Endothelial cell of umbilical vein (primary cell): ENCODE measurements at regions not wholly inside any gene's neighbourhood (a gene's known extent, or its start where the extent isn't known, plus 50 kb on each side); places are given as distances from the start of the nearest gene placed in this dataset.
A peak's percentile ranks its signal among the peaks of the same experiment; 100 is the strongest.

Source experiments
- BruUV-seq: library from RNA; stranded (reverse); fragments of 400-500 nt; replicated peaks from 2 replicates; lab custom pipeline; 2021; lab: Mats Ljungman, UMichigan
- CTCF ChIA-PET: fragments of 300-600, 350-600 bp; sonication (Branson Sonifier 250); formaldehyde crosslinking; loops from one replicate; lab custom pipeline; 2021; ENCODE audit warnings: antibody characterized with exemption, inconsistent platforms; lab: Charles Lee
- POLR2A ChIA-PET: fragments of 300-600, 350-600 bp; sonication (Branson Sonifier 250); formaldehyde crosslinking; loops from one replicate; lab custom pipeline; 2021; ENCODE audit warnings: antibody characterized with exemption, inconsistent platforms; lab: Charles Lee
- DNase-seq: peaks from one replicate; pipeline ENCODE4 v3.0.0-alpha.2; 2011; ENCODE audit warnings: low read depth, low spot score
- FAIRE-seq: peaks from 2 replicates; lab custom pipeline; 2011; peaks lifted over from hg19 to GRCh38; lab: Jason Lieb, UNC
- H2AFZ ChIP-seq: 2 replicates; pipeline ENCODE4 v1.6.0; 2012; ENCODE audit warnings: low read depth, low read length, control low read depth, inconsistent platforms
- H3K27ac ChIP-seq: 2 replicates; pipeline ENCODE4 v1.5.1; 2011; ENCODE audit warnings: low read depth, mild to moderate bottlenecking, control low read depth, low read length, moderate library complexity; ENCODE audit not compliant: insufficient read depth
- H3K27me3 ChIP-seq, 2 experiments: 2 replicates each; pipeline versions ENCODE4 v1.6.0 to v1.6.1; 2011; ENCODE audit warnings: low read length in 2 of 2, mixed read lengths in 1 of 2; ENCODE audit not compliant: control insufficient read depth in 2 of 2, insufficient read depth in 2 of 2
- H3K36me3 ChIP-seq, 2 experiments: 2 replicates in 1 of 2; 3 replicates in 1 of 2; pipeline ENCODE4 v1.5.1; 2011; ENCODE audit warnings: low read length in 2 of 2, mild to moderate bottlenecking in 1 of 2, moderate library complexity in 1 of 2; ENCODE audit not compliant: control insufficient read depth in 2 of 2, insufficient read depth in 2 of 2; ENCODE audit errors: extremely low read depth in 1 of 2
- H3K4me1 ChIP-seq: 3 replicates; pipeline ENCODE4 v1.5.1; 2011; ENCODE audit warnings: mild to moderate bottlenecking, low read length; ENCODE audit not compliant: control insufficient read depth, insufficient read depth; ENCODE audit errors: extremely low read depth
- H3K4me2 ChIP-seq: 2 replicates; pipeline ENCODE4 v1.6.1; 2011; ENCODE audit warnings: low read length, control low read depth, mixed read lengths; ENCODE audit not compliant: insufficient read depth
- H3K4me3 ChIP-seq, 3 experiments: fragments of 200-600 bp in 1 of 3; sonication (generic), shearing (Covaris generic) in 1 of 3; replicated peaks in 1 of 3; 2 replicates each; pipeline ENCODE4 v1.5.1; 2011 to 2016; ENCODE audit warnings: control low read depth in 3 of 3, low read length in 3 of 3, mild to moderate bottlenecking in 2 of 3, inconsistent platforms in 1 of 3, low read depth in 1 of 3, moderate library complexity in 1 of 3; ENCODE audit not compliant: insufficient read depth in 1 of 3
- H3K79me2 ChIP-seq: 2 replicates; pipeline ENCODE4 v1.6.0; 2012; ENCODE audit warnings: low read length, inconsistent platforms; ENCODE audit not compliant: control insufficient read depth, insufficient read depth
- H3K9ac ChIP-seq: replicated peaks from 2 replicates; pipeline ENCODE3; 2011; ENCODE audit warnings: low read length, control low read depth; ENCODE audit not compliant: insufficient read depth; ENCODE audit errors: extremely low read depth
- H3K9me1 ChIP-seq: replicated peaks from 3 replicates; pipeline ENCODE4 v1.6.0; 2011; ENCODE audit warnings: mild to moderate bottlenecking, low read length; ENCODE audit not compliant: control insufficient read depth, insufficient read depth; ENCODE audit errors: extremely low read depth
- H3K9me3 ChIP-seq: replicated peaks from 2 replicates; pipeline ENCODE4 v1.5.1; 2012; ENCODE audit warnings: low read length, inconsistent platforms; ENCODE audit not compliant: control insufficient read depth, insufficient read depth
- H4K20me1 ChIP-seq: replicated peaks from 2 replicates; pipeline ENCODE3; 2011; ENCODE audit warnings: mild to moderate bottlenecking, low read length; ENCODE audit not compliant: control insufficient read depth, insufficient read depth; ENCODE audit errors: extremely low read depth
- CTCF ChIP-seq, 2 donors: IDR thresholded peaks; 1 replicate in 1 of 2; 2 replicates in 1 of 2; pipeline ENCODE4 v1.5.1; 2011; ENCODE audit warnings: low read length in 2 of 2, mild to moderate bottlenecking in 2 of 2, moderate library complexity in 2 of 2, control low read depth in 1 of 2, inconsistent platforms in 1 of 2, low read depth in 1 of 2; ENCODE audit not compliant: insufficient read depth in 1 of 2; ENCODE audit errors: extremely low read depth in 1 of 2
- EZH2 ChIP-seq: IDR thresholded peaks from 2 replicates; pipeline ENCODE4 v1.6.1; 2012; ENCODE audit warnings: borderline replicate concordance, low read depth, mild to moderate bottlenecking, moderate library complexity, low read length, inconsistent platforms; ENCODE audit not compliant: severe bottlenecking
- FOS ChIP-seq: IDR thresholded peaks from 2 replicates; pipeline ENCODE4 v1.6.1; 2011; ENCODE audit warnings: mild to moderate bottlenecking, low read length, moderate library complexity, borderline replicate concordance; ENCODE audit not compliant: insufficient read depth
- GATA2 ChIP-seq: IDR thresholded peaks from 2 replicates; pipeline ENCODE4 v1.7.0; 2011; ENCODE audit warnings: low read depth, mild to moderate bottlenecking, moderate library complexity, mixed read lengths, low read length; ENCODE audit not compliant: insufficient read length, insufficient read depth
- JUN ChIP-seq: IDR thresholded peaks from 2 replicates; pipeline ENCODE4 v1.6.1; 2011; ENCODE audit warnings: borderline replicate concordance, low read depth; ENCODE audit not compliant: insufficient read length, insufficient read depth
- MYC ChIP-seq: IDR thresholded peaks from one replicate; pipeline ENCODE4 v1.6.1; 2011; ENCODE audit warnings: mild to moderate bottlenecking, low read depth, low read length
- POLR2A ChIP-seq: IDR thresholded peaks from 2 replicates; pipeline ENCODE4 v1.6.1; 2012; ENCODE audit warnings: low read depth, mild to moderate bottlenecking, control low read depth, low read length
- POLR2AphosphoS5 ChIP-seq: IDR thresholded peaks from 2 replicates; pipeline ENCODE4 v1.6.1; 2012; ENCODE audit warnings: low read depth, mild to moderate bottlenecking, control low read depth, low read length, moderate library complexity; ENCODE audit not compliant: insufficient read depth
- dilution Hi-C: fragments of 300-500 bp; cut with MboI; formaldehyde crosslinking; loops from one replicate; pipeline ENCODE4 v1.15.0; 2019; ENCODE audit warnings: low sequenced_read_pairs; ENCODE audit not compliant: extremely low pct_ligation_motif_present
- intact Hi-C: fragments of 100-400 bp; cut with micrococcal nuclease; formaldehyde crosslinking; loops from one replicate; pipeline ENCODE4 v1.10.0; 2022
- TF ChIP-seq, protein P1 (sequence below): IDR thresholded peaks from 2 replicates; pipeline ENCODE4 v1.6.1; 2011; ENCODE audit not compliant: insufficient read depth, insufficient read length

DNA sequence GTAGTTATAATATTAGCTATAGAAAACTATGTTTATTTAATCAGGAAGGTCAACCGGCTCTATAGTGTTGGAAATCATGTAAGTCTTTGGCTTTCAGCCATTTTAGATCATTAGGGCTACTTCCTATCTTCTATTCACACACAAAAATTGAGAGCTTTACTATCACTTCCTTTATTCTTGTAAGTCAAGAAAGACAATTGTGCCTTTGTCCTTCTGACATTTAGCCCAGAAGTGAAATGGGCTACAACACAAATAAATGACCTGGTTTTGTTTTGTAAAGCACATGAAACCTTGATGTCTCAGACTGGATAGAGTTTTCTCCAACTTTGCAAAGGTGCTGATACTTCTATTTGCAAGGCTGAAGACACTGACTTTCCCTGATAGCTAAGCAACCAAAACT lies 122.4 kb upstream of the ACSL4 start:
- no peaks in the 10 kb centered on the region for H3K9me3 ChIP-seq
- BruUV-seq = no TSS peak
- H3K79me2 ChIP-seq = no peaks in the 10 kb centered on the region
- CTCF ChIA-PET = interaction anchor here (0.9 to 8.8 kb wide), 4 partner anchors 36 to 221 kb away, joined by 3 to 241 read pairs (median 4); no protein-coding TSS in a partner anchor
- no peaks in the 10 kb centered on the region for H4K20me1 ChIP-seq
- H3K9ac ChIP-seq = no peak overlapping the region
- no peaks in the 10 kb centered on the region for H3K27me3 ChIP-seq
- dilution Hi-C loops (no loop called here), intact Hi-C loops (loop anchor here (5.0 kb wide), 1 partner anchor 123 kb away; the partner anchor contains the start of gene ACSL4)
- H3K27ac ChIP-seq = no peak overlapping the region
- DNase-seq (peak; percentile 34), FAIRE-seq (peak; percentile 82)
- peaks cover 17% of the 10 kb centered on the region for H3K4me1 ChIP-seq
- no peak overlapping the region for H2AFZ ChIP-seq
- H3K4me2 ChIP-seq = no peak overlapping the region
- POLR2A ChIA-PET = no interaction called here
- no peaks in the 10 kb centered on the region for H3K9me1 ChIP-seq
- no peak for TF ChIP-seq FOS
- TF ChIP-seq POLR2AphosphoS5 = no peak
- no peak for TF ChIP-seq MYC
- TF ChIP-seq, protein P1, sequence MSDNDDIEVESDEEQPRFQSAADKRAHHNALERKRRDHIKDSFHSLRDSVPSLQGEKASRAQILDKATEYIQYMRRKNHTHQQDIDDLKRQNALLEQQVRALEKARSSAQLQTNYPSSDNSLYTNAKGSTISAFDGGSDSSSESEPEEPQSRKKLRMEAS = no peak
- TF ChIP-seq POLR2A = no peak
- TF ChIP-seq EZH2 = no peak
- no peak for TF ChIP-seq GATA2
- TF ChIP-seq CTCF (IDR thresholded peaks at IDR 0.05; ENCODE audit: extremely low read depth in 1 of 2, insufficient read depth in 1 of 2, low read depth in 1 of 2, low read length in 2 of 2) = no peak
- TF ChIP-seq JUN = no peak
- H3K4me3 ChIP-seq = no peak overlapping the region
- H3K36me3 ChIP-seq = no peaks in the 10 kb centered on the region
